KMS-11 (cell line): ENCODE measurements at regions not wholly inside any gene's neighbourhood (a gene's known extent, or its start where the extent isn't known, plus 50 kb on each side); places are given as distances from the start of the nearest gene placed in this dataset.

ENCODE experiments used
- H2AFZ ChIP-seq: fragments of 200-600 bp; sonication (generic); 2 replicates; pipeline ENCODE4 v1.6.1; 2016; ENCODE audit warnings: antibody characterized with exemption, mixed run types, low read depth
- H3K27ac ChIP-seq: fragments of 200-600 bp; sonication (generic); 2 replicates; pipeline ENCODE4 v1.6.1; 2016; ENCODE audit warnings: mild to moderate bottlenecking, mixed run types
- H3K27me3 ChIP-seq: fragments of 200-600 bp; sonication (generic); 2 replicates; pipeline ENCODE4 v1.6.1; 2017; ENCODE audit warnings: mild to moderate bottlenecking, low read depth, mixed run types, moderate library complexity; ENCODE audit not compliant: insufficient read depth
- H3K36me3 ChIP-seq: fragments of 200-600 bp; sonication (generic); 2 replicates; pipeline ENCODE4 v1.6.1; 2017; ENCODE audit warnings: mild to moderate bottlenecking, mixed run types; ENCODE audit not compliant: insufficient read depth
- H3K4me1 ChIP-seq: fragments of 200-600 bp; sonication (generic); 2 replicates; pipeline ENCODE4 v1.6.1; 2016; ENCODE audit warnings: mild to moderate bottlenecking, low read depth, mixed run types; ENCODE audit not compliant: poor library complexity, severe bottlenecking
- H3K4me2 ChIP-seq: fragments of 200-600 bp; sonication (generic); 2 replicates; pipeline ENCODE4 v1.7.0; 2016; ENCODE audit warnings: mild to moderate bottlenecking, mixed run types
- H3K4me3 ChIP-seq: fragments of 200-600 bp; sonication (generic); IDR thresholded peaks from 2 replicates; pipeline ENCODE4 v1.6.1; 2017; ENCODE audit warnings: low read depth, low read length, mixed read lengths; ENCODE audit not compliant: insufficient read depth
- H3K79me2 ChIP-seq: fragments of 200-600 bp; sonication (generic); 2 replicates; pipeline ENCODE4 v1.6.1; 2016; ENCODE audit warnings: low read depth, mixed run types; ENCODE audit not compliant: insufficient read depth
- H3K9ac ChIP-seq: fragments of 200-600 bp; sonication (generic); 2 replicates; pipeline ENCODE4 v1.6.1; 2016; ENCODE audit warnings: mild to moderate bottlenecking, mixed run types
- H4K20me1 ChIP-seq: fragments of 200-600 bp; sonication (generic); 2 replicates; pipeline ENCODE4 v1.6.1; 2016; ENCODE audit warnings: mild to moderate bottlenecking, mixed run types; ENCODE audit not compliant: insufficient read depth
- TF ChIP-seq, protein P1 (sequence below): fragments of 200-600 bp; sonication (generic); conservative IDR thresholded peaks from 2 replicates; pipeline ENCODE4 v1.6.1; 2017; ENCODE audit warnings: low read depth, mild to moderate bottlenecking, antibody characterized with exemption, low read length, moderate library complexity, mixed read lengths

DNA sequence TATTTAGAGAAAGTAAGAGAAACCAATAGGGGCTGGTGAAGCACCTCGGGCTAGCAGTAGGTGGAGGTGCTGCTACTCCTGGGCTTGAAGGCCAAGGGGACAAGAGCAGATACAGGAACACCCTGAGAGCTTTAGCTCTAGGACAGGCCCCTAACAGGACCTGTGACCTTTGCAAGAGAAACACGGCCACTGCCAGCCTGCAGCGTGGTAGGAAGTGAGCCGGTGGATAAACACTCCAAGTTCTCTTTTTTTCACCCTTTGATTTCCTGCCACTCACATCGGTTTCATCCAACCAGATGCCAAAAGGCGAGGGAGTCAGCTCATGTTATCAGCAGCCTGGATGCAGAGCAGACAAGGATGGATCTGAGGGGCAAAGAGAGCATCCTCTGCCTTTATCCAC lies 66.8 kb upstream of the SPRED2 start:
- Histone ChIP-seq H3K79me2 (no peaks in the 10 kb centered on the region), H3K36me3 (no peaks in the 10 kb centered on the region), H3K4me2 (no peak overlapping the region), H3K9ac (no peak overlapping the region), H2AFZ (no peak overlapping the region), H4K20me1 (no peaks in the 10 kb centered on the region), H3K27me3 (no peaks in the 10 kb centered on the region), H3K27ac (no peak overlapping the region), H3K4me1 (no peaks in the 10 kb centered on the region), H3K4me3 (no peak overlapping the region)
- TF ChIP-seq, protein P1, sequence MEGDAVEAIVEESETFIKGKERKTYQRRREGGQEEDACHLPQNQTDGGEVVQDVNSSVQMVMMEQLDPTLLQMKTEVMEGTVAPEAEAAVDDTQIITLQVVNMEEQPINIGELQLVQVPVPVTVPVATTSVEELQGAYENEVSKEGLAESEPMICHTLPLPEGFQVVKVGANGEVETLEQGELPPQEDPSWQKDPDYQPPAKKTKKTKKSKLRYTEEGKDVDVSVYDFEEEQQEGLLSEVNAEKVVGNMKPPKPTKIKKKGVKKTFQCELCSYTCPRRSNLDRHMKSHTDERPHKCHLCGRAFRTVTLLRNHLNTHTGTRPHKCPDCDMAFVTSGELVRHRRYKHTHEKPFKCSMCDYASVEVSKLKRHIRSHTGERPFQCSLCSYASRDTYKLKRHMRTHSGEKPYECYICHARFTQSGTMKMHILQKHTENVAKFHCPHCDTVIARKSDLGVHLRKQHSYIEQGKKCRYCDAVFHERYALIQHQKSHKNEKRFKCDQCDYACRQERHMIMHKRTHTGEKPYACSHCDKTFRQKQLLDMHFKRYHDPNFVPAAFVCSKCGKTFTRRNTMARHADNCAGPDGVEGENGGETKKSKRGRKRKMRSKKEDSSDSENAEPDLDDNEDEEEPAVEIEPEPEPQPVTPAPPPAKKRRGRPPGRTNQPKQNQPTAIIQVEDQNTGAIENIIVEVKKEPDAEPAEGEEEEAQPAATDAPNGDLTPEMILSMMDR = no peak

DNA sequence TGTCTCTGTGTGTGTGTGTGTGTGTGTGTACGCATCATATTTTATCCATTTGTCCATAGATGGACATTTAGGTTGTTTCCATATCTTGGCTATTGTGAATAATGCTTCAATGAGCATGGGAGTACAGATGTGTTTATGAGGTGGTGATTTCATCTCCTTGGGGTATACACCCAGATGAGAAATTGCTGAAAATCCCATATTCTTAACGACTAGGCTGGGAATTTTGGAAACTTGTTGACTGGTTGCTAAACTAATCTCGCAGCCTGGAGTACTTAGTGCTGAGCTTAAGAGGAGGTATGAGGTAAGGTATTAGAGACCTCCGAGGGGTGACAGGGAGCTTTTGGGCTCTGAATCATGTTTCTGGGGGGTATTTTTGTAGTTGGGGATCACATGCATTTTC lies 66.0 kb upstream of the SPRED2 start:
- no peak overlapping the region for H3K27ac ChIP-seq
- H3K27me3 ChIP-seq = no peaks in the 10 kb centered on the region
- H3K4me3 ChIP-seq = no peak overlapping the region

DNA sequence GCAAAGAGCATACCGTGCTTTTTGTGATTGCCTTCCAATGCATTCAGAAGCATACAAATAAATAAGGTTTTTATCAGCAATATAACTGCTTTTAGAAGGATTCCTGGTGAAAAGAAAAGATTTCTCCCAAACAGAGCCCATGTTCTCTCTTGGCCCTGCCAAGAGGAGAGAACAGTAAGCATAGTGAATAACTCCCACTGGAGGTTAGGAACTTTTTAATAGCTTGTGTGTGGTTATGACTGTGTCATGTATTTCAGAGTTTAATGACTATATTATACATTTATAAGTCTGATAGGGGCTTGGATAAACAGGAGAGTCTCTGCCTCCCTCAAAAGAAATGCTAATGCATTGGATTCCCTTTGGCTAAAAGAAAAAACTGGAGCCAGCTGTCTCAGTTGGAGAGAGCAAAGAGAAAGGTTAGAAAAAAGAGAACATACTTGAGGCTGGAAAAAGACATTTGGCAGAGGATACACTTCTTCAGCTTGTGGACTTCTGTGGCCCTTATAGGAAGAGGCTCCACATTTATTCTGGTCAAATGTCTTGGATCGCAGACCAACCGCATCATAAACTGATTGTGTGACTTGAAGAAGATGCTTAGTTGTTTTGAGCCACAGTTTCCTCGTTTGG lies 63.0 kb upstream of the SPRED2 start:
- Histone ChIP-seq H3K36me3 (no peaks in the 10 kb centered on the region), H3K4me3 (no peak overlapping the region), H3K79me2 (no peaks in the 10 kb centered on the region), H3K9ac (no peak overlapping the region), H3K27ac (no peak overlapping the region), H3K27me3 (no peaks in the 10 kb centered on the region), H4K20me1 (no peaks in the 10 kb centered on the region), H3K4me2 (no peak overlapping the region), H3K4me1 (no peaks in the 10 kb centered on the region), H2AFZ (no peak overlapping the region)
- TF ChIP-seq, protein P1 = no peak

More for the DNA sequence above, 66.0 kb upstream of the SPRED2 start:
- Histone ChIP-seq H3K79me2 (no peaks in the 10 kb centered on the region), H2AFZ (no peak overlapping the region), H3K4me2 (no peak overlapping the region), H3K36me3 (no peaks in the 10 kb centered on the region), H3K4me1 (no peaks in the 10 kb centered on the region), H3K9ac (no peak overlapping the region), H4K20me1 (no peaks in the 10 kb centered on the region)
- TF ChIP-seq, protein P1 = no peak

DNA sequence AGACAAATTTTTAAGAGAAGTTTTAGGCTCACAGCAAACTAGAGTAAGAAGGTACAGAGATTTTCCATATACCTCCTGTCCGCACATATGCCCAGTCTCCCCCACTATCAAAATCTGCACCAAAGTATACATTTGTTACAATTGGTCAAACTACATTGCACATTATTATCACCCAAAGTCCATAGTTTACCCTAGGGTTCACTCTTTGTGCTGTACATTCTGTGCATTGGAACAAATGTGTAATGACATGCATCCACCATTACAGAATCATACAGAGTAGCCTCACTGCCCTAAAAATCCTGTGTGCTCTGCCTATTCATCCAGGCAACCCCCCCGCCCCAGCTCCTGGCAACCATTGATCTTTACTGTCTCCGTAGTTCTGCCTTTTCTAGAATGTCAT lies 61.7 kb upstream of the SPRED2 start:
- Histone ChIP-seq H3K27me3 (no peaks in the 10 kb centered on the region), H4K20me1 (no peaks in the 10 kb centered on the region), H3K4me3 (no peak overlapping the region), H3K79me2 (no peaks in the 10 kb centered on the region), H3K4me1 (no peaks in the 10 kb centered on the region), H3K27ac (no peak overlapping the region), H3K9ac (no peak overlapping the region), H3K4me2 (no peak overlapping the region), H3K36me3 (no peaks in the 10 kb centered on the region), H2AFZ (no peak overlapping the region)
- TF ChIP-seq, protein P1 = no peak
